Neural crest cell (in vitro differentiated cells): ENCODE measurements at regions not wholly inside any gene's neighbourhood (a gene's known extent, or its start where the extent isn't known, plus 50 kb on each side); places are given as distances from the start of the nearest gene placed in this dataset.

Source experiments
- DNase-seq: peaks from one replicate; pipeline ENCODE4 v3.0.0; 2021; ENCODE audit warnings: low read depth, mixed read lengths, low spot score
- H3K27ac Mint-ChIP-seq: one replicate; pipeline ENCODE4 v1.8.0; 2021; ENCODE audit warnings: mild to moderate bottlenecking, mixed read lengths; ENCODE audit not compliant: unreplicated experiment
- H3K27me3 Mint-ChIP-seq: 2 replicates; pipeline ENCODE4 v1.8.0; 2021; ENCODE audit warnings: low read depth, mild to moderate bottlenecking, mixed read lengths
- H3K36me3 Mint-ChIP-seq: 2 replicates; pipeline ENCODE4 v1.8.0; 2021; ENCODE audit warnings: low read depth, mild to moderate bottlenecking, mixed read lengths
- H3K4me1 Mint-ChIP-seq: 2 replicates; pipeline ENCODE4 v1.8.0; 2021; ENCODE audit warnings: mixed read lengths
- H3K4me3 Mint-ChIP-seq: one replicate; pipeline ENCODE4 v1.8.0; 2021; ENCODE audit warnings: mild to moderate bottlenecking, mixed read lengths
- H3K9me3 Mint-ChIP-seq: 2 replicates; pipeline ENCODE4 v1.8.0; 2021; ENCODE audit warnings: mixed read lengths
- TF ChIP-seq, protein P1 (sequence below): fragments of 200-600 bp; sonication (generic); conservative IDR thresholded peaks from 2 replicates; pipeline ENCODE4 v1.5.0; 2021; ENCODE audit warnings: antibody characterized with exemption, mild to moderate bottlenecking

DNA sequence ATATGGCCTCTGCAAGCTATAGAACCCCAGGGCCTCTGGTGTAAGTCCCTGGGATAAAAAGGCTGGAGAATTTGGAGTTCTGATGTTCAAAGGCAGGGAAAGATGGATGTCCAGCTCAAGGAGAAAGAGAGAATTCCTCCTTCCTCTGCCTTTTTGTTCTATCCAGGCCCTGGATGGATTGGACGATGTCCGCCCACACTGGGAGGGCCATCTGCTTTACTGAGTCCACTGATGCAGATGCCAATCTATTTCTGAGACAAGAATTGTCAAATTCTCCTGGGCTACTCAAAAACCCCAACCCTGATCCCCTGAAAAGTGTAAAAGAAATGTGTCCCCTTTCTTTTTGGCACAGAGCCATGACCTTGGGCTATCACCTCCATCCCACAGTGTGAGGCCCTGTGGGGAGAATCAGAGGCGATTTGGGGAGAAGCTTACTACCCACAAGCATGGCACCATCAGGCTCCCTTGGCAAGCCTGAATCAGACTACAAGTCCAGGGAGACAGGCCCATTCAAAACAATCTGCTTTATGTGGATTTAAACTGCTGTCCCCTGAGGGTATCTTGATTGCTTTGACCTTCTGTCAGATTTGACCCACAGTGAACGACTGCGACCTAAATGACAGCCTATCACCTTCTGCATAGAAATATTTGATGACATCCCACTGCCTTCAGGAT lies 334.0 kb downstream of the NUAK1 start:
- TF ChIP-seq, protein P1, sequence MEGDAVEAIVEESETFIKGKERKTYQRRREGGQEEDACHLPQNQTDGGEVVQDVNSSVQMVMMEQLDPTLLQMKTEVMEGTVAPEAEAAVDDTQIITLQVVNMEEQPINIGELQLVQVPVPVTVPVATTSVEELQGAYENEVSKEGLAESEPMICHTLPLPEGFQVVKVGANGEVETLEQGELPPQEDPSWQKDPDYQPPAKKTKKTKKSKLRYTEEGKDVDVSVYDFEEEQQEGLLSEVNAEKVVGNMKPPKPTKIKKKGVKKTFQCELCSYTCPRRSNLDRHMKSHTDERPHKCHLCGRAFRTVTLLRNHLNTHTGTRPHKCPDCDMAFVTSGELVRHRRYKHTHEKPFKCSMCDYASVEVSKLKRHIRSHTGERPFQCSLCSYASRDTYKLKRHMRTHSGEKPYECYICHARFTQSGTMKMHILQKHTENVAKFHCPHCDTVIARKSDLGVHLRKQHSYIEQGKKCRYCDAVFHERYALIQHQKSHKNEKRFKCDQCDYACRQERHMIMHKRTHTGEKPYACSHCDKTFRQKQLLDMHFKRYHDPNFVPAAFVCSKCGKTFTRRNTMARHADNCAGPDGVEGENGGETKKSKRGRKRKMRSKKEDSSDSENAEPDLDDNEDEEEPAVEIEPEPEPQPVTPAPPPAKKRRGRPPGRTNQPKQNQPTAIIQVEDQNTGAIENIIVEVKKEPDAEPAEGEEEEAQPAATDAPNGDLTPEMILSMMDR: no peak
- Mint-ChIP-seq H3K27ac (no peak overlapping the region), H3K4me1 (peaks cover 33% of the 10 kb centered on the region), H3K36me3 (no peaks in the 10 kb centered on the region), H3K9me3 (peaks cover 13% of the 10 kb centered on the region), H3K27me3 (no peaks in the 10 kb centered on the region), H3K4me3 (peak overlapping the region; percentile 3)
- no peak for DNase-seq

DNA sequence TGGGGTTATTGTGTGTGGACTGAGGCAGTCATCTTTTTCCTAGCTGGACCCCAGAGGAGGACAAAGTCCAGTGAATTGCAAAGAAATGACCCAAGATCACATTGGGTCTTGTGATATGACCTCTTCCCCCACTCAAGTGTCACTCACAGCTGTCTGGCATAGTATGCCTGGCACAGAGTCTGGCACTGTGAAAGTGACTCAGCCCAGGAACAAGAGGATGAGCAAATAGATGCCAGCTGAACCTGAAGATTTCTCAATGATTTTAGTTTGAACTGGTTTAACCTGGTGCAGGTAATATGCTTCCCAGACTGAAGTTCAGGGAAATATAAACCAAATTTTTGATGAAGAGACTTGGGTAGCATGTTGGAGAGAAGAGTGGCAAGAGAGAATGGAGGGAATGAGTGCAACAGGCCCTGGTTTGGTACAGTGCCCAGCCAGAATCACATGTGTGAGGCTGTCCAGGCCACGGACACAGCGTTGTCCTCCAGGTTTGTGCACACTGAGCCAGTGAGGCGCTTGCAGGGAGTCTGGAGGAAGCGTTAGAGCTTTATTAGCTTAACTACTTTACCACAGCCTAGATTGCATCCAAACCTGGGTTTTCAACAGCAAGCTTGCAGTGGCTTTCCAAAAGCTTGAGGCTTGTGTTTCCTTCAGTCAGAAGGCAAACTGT lies 332.9 kb downstream of the NUAK1 start:
- TF ChIP-seq, protein P1: no peak
- Mint-ChIP-seq H3K4me3 (no peak overlapping the region), H3K36me3 (no peaks in the 10 kb centered on the region)

DNA sequence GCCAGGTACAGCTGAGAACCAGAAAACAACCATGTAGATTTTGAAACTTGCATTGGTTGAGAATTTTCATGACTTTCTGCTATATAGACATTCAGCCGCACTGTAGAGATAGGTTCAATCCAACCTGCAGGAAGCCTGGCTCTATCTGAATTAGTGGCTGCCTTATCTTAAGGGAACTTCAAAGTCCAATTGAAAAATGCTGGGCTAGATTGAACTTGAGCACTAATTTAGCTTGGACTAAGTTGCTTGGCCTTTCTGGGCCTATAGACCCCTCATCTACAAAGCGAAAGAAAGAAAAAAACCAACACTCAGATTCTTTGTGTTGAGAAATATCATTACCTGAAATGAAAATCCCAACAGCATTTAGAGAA lies 332.4 kb downstream of the NUAK1 start:
- Mint-ChIP-seq H3K27me3 (no peaks in the 10 kb centered on the region), H3K36me3 (peaks cover 4% of the 10 kb centered on the region), H3K4me3 (no peak overlapping the region), H3K9me3 (peaks cover 13% of the 10 kb centered on the region), H3K27ac (no peak overlapping the region), H3K4me1 (peaks cover 36% of the 10 kb centered on the region)
- TF ChIP-seq, protein P1: no peak
- no peak for DNase-seq

More for the DNA sequence above, 332.9 kb downstream of the NUAK1 start:
- no peaks in the 10 kb centered on the region for H3K27me3 Mint-ChIP-seq
- no peak for DNase-seq
- peaks cover 31% of the 10 kb centered on the region for H3K4me1 Mint-ChIP-seq
- H3K27ac Mint-ChIP-seq: no peak overlapping the region
- peaks cover 8% of the 10 kb centered on the region for H3K9me3 Mint-ChIP-seq

DNA sequence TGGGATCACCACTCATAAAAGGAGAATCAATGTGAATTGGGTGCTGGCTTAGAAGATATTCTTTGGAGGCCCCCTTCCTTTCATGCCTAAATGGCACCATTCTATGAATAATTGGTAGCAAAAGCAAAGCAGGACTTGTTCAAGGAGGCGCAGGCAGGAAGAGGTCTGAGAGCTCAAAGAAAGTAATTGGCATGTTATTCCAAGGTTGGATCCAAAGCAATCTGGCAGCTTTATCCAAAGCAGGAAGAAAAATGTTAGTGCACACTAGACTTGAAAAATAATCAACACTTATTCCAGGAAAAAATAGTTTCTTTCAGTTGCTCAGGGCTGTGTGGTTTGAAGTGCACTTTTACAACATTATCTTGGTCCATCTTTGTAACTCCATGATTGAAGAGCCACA lies 326.4 kb downstream of the NUAK1 start:
- Mint-ChIP-seq H3K36me3 (peaks cover 4% of the 10 kb centered on the region), H3K4me1 (peaks cover 46% of the 10 kb centered on the region), H3K27ac (no peak overlapping the region), H3K27me3 (no peaks in the 10 kb centered on the region), H3K4me3 (peak overlapping the region; percentile 28), H3K9me3 (peaks cover 12% of the 10 kb centered on the region)
- TF ChIP-seq, protein P1: no peak
- no peak for DNase-seq

DNA sequence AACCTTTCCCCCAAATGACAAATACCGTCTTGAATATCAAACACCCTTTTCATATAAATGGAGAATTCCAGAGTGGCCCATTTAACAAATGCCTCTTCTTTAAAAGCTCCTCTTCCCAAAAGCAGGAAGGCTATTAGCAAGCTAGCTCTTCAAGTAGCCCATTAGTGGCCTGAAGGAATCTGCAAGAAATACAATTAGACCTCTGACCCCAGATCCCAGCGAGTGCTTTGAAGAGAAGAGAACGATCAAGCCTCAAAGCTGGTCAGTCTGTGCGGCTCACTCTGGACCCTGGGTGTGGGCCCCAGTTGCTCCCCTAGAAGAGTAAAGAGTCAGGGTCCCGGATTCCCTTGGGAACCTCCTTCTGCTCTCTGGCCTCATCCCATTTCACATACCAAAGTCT lies 325.6 kb downstream of the NUAK1 start:
- Mint-ChIP-seq H3K4me1 (peaks cover 46% of the 10 kb centered on the region), H3K4me3 (peak overlapping the region; percentile 28), H3K27ac (peak overlapping the region; percentile 62), H3K36me3 (peaks cover 4% of the 10 kb centered on the region), H3K27me3 (no peaks in the 10 kb centered on the region), H3K9me3 (peaks cover 9% of the 10 kb centered on the region)
- TF ChIP-seq, protein P1: no peak
- DNase-seq: peak; percentile 20
